SK-MEL-5 (cell line): ENCODE measurements at regions not wholly inside any gene's neighbourhood (a gene's known extent, or its start where the extent isn't known, plus 50 kb on each side); places are given as distances from the start of the nearest gene placed in this dataset.
A peak's percentile ranks its signal among the peaks of the same experiment; 100 is the strongest.

Source experiments
- DNase-seq: peaks from one replicate; pipeline ENCODE4 v3.0.0-alpha.2; 2016; ENCODE audit warnings: low read depth, low spot score
- in situ Hi-C: cut with HindIII; loops from 2 replicates; pipeline ENCODE4 v1.10.0; 2016; ENCODE audit warnings: low sequenced_read_pairs, high pct_unique_total_duplicates, low pct_unique_long_range_greater_than_20kb

DNA sequence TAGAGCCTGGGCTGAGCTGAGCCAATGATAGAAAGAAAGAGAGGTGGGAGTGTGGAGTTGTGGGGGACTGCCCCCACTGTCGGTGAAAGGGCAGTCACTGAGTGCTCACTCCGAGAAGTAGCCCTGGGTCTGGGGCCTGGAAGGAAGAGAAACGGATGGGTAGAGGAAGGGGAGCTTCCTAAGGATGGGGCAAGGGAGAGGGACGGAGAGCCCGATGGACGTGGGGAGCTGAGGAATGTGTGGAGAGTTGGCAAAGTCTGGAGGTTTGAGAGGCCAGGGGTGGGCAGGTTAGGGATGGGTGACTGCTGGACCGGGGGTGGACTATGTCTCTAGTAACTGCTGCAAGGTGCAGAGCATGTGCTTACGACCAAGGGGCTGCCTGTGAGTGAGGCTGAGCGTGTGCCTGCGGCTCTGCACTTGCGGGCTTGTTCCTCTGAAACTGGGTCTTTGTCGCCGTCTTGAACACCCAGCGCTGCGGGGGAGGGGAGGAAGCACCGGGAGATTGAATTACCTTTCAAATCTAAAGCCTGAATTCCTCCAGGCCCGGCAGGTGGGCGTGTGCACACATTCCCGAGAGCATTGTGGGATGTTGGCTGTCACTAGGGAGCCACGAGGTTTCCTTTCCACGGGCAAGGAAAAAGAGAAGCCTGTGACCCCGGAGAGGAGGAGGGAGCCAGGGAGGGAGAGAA lies 76.4 kb upstream of the ARAP3 start:
- DNase-seq: peak; percentile 7
- in situ Hi-C loops: no loop called here

DNA sequence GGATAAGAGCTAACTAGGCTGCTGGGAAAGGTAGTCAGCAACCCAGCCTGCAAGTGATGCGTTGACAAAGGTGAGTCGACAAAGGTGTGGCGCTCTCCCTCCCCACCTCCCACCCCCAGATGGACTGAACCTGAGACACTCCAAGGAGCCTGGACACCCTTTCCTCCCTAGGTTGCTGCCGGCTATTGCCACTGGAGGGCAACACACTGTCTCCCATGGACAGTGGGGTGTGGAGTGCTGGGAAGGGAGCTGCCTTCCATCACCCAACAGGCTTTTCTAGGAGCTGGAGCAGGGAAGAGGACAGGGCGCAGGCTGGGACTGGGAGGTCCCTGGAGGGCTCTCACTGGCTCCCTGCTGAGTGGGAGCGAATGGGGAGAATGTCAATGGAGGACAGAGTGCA lies 75.4 kb upstream of the ARAP3 start:
- in situ Hi-C loops: no loop called here
- DNase-seq: peak; percentile 69

DNA sequence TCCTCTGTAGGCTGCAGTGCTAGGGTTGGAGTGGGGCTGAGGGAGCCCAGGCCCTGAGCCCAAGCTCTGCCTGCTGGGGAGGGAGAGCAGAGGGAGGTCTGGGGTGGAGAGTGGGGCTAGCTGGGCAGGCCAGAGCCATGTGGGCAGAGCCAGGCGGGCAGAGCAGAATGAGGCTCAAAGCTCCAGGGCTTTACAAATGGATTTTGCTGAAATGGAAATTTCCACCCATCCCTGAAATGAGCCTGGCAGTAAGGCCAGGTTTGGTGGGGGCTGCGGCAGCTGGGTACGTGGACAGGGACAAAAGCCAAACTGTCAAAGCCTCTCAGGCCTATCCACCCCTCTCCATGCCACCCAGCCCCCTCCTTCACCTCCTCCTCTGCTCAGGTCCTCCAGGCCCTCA lies 74.2 kb upstream of the ARAP3 start:
- DNase-seq: no peak
- in situ Hi-C loops: no loop called here

DNA sequence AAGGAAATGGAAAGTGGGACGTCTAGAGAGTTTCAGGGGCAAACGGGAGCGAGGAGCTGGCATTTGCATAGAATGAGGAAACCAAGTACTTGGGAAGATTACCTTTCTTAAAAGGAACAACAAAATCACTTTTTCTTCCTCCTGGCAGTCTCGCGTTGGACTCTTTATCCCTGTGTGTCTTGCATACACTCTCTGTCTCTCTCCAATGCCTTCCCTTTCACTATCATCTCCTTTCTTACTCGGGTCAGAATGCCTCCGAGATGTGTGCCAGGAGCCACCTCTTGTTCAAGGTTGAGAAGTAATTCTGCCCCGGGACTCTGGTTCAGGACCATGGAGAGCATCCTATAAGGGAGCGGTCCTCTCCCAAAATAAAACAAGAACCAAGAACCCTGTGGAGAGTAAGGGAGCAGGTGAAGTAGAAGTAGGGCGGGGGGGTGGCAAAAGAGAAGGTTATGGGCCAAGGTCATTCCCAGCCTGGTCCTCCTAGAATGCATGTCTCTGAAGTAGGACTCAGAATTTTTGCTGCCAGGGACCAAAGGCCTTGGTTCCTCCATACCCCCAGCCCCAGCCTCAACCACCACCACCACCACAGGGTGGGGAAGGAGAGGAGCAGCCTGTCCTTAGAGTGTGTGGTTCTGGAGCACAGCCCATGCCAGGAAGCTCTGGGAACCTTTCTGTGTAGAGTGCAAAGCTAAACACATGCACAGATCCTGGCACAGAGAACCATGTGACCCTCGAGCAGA lies 72.1 kb upstream of the ARAP3 start:
- in situ Hi-C loops: no loop called here
- DNase-seq: peak; percentile 46

DNA sequence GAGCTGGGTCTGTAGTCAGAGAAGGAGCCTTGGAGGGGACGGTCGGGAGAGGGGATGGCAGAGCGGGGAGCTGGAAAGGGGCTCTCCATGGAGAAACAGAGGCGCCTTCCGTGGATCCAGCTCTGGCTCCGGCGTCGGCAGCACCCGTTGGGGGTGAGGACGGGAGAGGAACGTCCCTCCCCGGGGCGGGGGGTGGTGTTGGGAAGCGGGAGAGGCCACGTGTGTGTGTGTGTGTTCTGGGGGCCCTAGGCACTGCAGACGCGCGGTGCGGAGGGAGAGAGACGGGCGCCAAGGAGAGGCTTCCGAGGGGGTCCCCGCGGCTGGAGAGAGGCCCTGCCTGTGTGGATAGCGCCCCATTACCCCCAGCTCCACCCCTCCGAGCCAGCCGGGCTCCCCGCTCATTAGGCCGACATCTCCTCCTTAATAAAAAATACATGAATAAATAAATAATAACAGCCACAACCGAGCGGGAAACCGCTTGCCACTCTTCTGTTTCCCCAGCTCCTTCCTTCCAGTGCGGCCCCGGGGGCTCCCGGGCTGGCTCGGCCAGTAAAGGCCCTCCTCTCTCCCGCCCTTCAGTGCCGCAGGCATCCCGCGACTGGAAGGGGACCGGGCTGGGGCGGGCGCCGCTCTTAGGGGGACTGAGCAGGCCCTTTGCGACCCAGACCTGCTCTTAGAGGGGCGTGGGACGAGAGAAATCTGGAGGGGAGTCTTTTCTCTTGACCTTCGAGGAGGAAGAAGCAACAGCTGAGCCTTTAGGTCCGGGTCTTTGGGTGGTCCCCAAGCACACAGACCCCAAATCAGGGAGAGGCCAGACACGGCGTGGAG lies 71.3 kb upstream of the ARAP3 start:
- in situ Hi-C loops: no loop called here
- DNase-seq: no peak

DNA sequence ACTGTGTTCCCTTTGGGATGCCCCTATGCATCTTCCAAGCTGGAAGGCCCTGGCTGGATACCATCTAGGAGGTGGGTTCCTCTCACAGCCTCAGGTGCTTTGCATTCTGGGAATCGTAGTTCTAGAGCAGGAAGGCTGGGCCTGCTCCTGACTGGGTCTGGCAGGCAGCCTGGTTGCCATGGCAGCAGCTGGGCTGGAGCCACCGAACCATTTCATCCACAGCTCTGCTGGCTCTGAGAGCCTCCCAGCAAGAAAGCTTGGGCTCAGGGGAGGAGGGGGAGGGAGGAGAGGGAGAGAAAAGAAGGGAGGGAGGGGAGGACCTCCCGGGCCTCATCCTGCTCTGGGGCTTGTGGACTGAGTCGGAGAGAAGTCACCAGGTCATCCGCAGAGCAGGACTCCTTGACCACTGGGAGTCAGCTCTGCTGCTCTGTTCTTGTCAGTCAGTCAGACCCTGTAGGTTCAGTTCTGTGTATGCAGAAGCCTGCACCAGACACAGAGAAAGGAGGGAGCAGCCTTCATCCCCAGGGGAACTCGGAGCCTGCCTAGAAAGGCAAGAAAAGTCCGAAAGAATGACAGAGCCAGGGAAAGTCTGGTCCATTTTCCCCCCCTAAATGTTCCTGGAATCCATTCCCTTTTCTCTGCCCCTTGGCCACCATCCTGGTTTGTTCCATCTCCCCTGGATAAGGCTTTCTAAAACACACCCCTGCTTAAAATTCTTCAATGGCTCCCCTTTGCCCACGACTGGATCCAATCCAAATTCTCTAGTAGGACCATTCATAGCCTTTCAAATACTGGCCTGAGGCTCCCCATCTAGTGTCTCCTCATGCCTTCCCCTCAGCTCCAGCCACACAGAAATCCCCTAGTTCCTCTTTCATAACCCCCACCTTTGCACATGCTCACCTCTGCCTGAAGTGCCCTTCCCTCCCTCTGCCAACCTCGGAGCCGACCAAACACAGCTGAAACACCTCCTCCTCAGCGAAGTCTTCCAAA lies 65.4 kb upstream of the ARAP3 start:
- in situ Hi-C loops: no loop called here
- DNase-seq: peak; percentile 48

DNA sequence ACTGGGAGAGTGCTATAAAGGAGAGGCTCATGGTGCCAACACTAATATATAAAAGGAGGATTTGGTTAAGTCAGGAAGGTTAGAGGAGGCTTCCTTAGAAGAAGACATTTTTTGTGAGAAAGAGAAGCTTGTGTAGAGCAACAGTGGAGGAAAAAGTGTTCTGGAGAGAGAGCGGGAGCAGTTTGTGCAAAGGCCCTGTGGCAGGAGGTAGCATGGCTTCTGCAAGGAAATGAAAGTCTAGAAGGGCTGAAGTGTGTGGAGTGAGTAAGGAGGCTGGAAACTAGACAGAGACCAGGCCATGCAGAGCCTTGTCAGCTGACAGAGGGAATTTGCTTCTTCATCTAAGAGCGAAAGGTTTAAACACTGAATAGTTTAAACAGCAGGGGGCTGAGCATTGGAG lies 64.4 kb upstream of the ARAP3 start:
- no peak for DNase-seq
- in situ Hi-C loops: no loop called here

DNA sequence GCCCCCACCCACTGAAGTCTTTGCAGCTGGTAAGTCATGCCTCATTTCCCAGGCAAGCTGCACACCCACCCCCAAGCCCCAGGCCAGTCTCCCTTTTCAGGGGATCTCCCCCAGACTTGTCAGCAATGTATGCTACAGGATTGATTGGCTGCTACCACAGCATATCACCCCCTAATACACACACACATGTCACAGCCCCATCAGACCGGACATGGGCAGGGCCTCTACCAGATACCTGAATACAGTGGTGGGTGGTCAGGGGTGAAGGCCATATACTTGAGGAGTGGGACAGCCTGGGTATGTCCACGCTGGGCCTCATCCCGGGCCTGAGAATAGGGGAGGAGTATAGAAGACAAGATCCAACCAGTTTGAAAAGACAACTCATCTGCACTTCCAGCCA lies 63.4 kb upstream of the ARAP3 start:
- in situ Hi-C loops: no loop called here
- no peak for DNase-seq

DNA sequence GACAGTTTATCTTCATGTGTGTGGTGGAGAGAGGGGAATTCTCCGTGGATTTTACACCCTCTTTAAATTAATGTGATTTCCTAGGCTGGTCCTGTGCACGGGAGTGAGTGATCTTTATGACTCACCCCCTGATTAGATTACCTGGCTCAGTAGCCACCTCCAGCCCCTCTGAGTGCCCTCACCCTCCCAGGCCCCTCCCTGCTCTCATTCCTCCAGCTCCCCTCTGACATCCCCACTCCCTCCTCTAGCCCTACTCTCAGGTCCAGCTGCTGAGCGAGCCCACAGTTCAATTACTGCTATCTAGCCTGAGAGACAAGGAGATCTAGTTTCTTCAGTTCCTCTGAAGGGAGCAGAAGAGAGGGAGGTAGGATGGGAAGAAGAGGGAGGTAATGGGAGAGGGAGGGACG lies 61.8 kb upstream of the ARAP3 start:
- no peak for DNase-seq
- in situ Hi-C loops: no loop called here

DNA sequence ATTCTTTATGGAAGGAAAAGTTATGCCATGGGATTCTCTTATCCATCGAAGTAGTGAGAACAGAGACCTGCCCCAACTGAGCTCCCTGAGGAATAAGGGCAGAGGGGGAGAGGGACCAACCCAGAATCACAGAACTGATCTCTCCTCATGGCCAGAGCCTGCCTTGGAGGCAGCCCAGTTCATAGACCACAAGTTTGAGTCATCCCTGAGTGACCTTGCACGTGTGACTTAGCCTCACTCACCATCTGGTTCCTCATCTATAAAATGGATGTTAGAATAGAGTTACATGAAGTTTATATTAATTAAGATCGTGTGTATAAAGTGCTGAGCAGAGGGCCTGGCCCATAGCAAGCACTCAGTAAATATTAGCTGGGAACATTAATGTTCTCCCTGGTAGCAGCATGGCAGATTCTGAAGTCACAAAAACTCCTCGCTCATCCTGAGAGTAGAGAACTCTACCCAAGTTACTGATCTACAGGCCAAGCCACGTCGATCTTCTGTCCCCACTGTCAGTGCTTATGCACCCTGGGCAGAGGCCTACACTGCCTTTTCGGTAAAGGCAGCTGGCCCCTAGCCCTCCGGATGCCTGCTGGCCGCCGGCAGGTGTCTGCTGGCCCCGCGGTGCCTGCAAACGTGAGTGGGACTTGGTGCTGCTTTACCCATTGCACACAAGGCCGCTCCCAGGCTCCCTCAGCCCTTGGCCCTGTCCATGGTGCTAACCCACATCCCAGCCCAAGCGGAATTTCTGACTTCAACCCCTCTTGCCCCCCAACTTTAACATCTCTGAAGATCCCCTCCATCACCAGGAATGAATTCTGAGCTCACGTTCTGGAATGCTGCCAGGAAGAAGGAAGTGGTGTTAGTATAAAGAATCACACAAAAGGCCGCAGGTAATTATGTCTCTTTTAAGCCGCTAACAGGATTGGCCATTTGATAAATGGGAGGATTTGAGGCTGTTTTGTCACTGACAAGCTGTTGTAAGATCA lies 61.1 kb upstream of the ARAP3 start:
- in situ Hi-C loops: no loop called here
- peak; percentile 22 for DNase-seq

DNA sequence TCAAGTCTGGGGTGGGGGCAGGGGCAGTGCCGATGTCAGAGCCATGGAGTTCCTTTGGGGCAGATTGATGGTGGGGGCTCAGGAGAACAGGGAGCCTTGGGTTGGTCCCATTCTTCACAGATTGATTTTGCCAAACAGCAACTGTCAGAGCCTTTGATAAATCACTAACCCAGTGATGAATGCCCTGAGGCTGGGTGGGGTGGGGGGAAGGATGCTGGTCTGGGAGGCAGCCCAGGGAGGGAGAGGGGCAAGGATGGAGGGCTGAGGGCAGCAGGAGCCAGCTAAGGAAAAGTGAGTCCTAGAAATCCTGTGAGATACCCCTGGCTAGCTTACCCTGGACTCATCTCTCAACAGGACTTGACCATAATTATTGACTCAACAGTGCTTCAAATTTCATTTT lies 60.1 kb upstream of the ARAP3 start:
- DNase-seq: no peak
- in situ Hi-C loops: no loop called here

DNA sequence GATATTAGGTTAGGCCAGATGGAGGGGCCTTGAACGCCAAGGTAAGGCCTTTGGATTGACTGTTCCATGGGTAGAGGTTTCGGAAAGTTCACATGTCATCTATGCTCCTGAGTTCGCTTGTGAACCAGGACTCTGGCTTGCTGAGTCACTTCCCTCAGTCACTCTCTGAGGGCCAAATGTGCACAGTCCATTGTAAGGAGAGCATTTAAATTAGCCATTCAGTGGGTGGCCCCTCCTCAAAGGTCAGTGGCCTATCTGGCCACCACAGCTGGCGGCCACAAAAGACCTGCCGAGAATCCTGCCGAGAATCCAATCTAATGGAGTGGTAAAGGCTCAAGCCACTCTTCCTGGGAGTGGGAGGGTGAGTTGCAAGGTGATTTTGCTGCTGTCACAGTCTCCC lies 58.9 kb upstream of the ARAP3 start:
- in situ Hi-C loops: no loop called here
- no peak for DNase-seq

DNA sequence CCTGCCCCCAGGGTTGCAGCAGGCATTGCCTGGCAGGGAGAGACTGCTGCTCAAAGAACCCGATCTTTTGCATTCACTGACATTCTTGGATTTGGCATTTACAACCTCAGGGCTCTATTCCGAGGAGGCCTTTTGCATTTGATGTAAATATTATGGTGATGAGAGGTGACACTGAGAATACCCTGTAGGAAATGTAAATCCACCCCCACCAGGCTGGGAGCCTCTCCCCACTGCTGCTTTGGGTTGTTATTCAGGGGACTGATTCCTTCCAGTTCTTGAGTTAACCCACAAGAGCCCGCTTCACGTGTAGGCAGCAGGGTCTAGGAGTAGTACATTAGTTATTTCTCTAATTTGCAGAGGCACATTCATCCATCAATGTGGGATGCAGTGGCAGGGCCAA lies 55.5 kb upstream of the ARAP3 start:
- DNase-seq: no peak
- in situ Hi-C loops: no loop called here

DNA sequence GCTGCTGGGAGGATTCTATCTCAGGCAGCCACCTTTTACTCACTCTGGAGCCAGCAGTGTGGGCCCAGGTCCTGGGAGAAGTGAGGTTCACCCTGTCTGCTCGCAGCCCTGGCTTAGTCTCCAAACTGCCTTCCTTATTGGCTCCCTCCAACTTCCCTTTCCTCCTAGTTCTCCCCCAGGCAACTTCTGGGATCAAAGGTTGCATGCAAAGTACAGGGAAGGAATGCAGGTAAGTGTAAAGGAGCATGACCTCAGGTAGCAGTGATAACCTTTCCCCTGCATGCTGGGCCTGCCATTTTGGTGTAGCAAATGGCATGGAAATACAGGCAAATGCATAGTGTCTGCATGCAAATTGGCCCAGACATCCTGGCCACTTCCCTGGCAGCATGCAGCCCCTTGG lies 53.8 kb upstream of the ARAP3 start:
- in situ Hi-C loops: no loop called here
- no peak for DNase-seq

DNA sequence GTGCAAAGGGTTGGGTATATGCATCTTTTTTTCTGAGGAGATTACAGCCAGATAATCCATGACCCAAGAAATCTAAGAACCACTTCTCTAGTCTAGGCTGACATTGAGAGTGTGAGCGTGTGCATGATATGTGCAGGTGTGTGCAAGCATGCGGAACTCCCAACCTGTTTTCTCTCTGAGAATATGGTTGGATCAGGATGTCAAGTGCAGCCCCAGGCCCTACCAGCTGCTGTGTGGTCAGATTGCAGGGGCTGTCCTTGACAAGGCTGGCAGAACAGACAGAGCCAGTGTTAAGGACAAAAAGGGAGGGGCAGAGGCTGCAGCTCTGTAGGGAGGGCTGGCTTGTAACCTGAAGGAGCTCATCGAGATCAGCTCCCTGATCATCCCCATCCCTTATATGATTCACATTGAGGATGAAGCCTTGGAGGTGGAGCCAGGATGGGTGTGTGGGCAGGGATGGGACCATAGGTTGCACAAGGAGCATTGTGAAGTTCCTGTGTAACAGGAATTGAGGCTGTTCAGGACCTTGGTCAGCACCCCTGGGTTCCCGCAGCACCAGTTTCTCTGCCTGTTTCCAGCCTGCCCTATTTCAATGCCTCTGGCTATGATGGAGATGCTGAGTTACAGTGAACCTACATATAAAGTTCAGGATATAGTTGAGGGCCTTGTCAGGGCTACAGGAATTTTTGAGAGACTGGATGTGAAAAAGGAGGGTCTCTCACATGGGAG lies 52.6 kb upstream of the ARAP3 start:
- peak; percentile 29 for DNase-seq

DNA sequence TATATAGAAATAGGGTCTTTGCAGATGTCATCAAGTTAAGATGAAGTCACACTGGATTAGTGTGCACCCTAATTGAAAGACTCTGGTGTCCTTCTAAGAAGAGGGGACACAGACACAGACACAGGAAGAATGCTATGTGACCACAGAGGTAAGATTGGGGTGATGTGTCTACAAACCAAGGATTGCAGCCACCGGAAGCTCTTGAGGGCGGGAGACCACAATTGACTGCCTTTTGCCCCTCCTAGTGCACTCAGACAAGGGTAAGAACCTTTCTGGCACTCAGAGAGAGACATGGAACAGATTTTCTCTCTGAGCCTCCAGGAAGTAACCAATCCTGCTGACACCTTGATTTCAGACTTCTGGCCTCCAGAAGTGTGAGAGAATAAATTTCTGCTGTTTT lies 51.2 kb upstream of the ARAP3 start:
- in situ Hi-C loops: no loop called here
- DNase-seq: no peak

More for the DNA sequence above, 52.6 kb upstream of the ARAP3 start:
- in situ Hi-C loops: no loop called here
